Neuronal stem cell (in vitro differentiated cells): ENCODE measurements at regions not wholly inside any gene's neighbourhood (a gene's known extent, or its start where the extent isn't known, plus 50 kb on each side); places are given as distances from the start of the nearest gene placed in this dataset.

Experiments used
- DNase-seq: peaks from one replicate; pipeline ENCODE4 v3.0.0-alpha.2; 2013; ENCODE audit warnings: low spot score
- H2AFZ ChIP-seq: one replicate; pipeline ENCODE4 v1.6.1; 2013; ENCODE audit warnings: mild to moderate bottlenecking, low read length, inconsistent platforms
- H2AK5ac ChIP-seq: 2 replicates; pipeline ENCODE4 v1.6.1; 2013; ENCODE audit warnings: low read depth, mild to moderate bottlenecking, inconsistent platforms, low read length, moderate library complexity, mixed read lengths
- H2BK120ac ChIP-seq: 2 replicates; pipeline ENCODE4 v1.6.1; 2013; ENCODE audit warnings: low read depth, mild to moderate bottlenecking, inconsistent platforms, low read length, moderate library complexity, mixed read lengths
- H2BK12ac ChIP-seq: one replicate; pipeline ENCODE4 v1.6.1; 2013; ENCODE audit warnings: low read length, inconsistent platforms
- H2BK15ac ChIP-seq: 2 replicates; pipeline ENCODE4 v1.6.1; 2013; ENCODE audit warnings: mild to moderate bottlenecking, low read length, inconsistent platforms, mixed read lengths
- H2BK5ac ChIP-seq: one replicate; pipeline ENCODE4 v1.6.1; 2013; ENCODE audit warnings: inconsistent platforms, mild to moderate bottlenecking, low read length, moderate library complexity
- H3K14ac ChIP-seq: one replicate; pipeline ENCODE4 v1.6.1; 2013; ENCODE audit warnings: low read length, inconsistent platforms
- H3K18ac ChIP-seq: 2 replicates; pipeline ENCODE4 v1.6.1; 2013; ENCODE audit warnings: low read length, inconsistent platforms
- H3K23ac ChIP-seq: 2 replicates; pipeline ENCODE4 v1.6.1; 2013; ENCODE audit warnings: low read depth, mild to moderate bottlenecking, mixed read lengths, low read length, inconsistent platforms; ENCODE audit not compliant: poor library complexity
- H3K27ac ChIP-seq: replicated peaks from 3 replicates; pipeline ENCODE4 v1.5.1; 2013; ENCODE audit warnings: low read length, inconsistent platforms
- H3K27me3 ChIP-seq, 3 experiments: 2 replicates each; pipeline ENCODE4 v1.6.1; 2013; ENCODE audit warnings: low read length in 3 of 3, mild to moderate bottlenecking in 2 of 3, inconsistent platforms in 1 of 3, low read depth in 1 of 3, mixed read lengths in 1 of 3, moderate library complexity in 1 of 3; ENCODE audit not compliant: control insufficient read depth in 3 of 3, insufficient read depth in 3 of 3
- H3K36me3 ChIP-seq, 2 donors: replicated peaks in 1 of 2; 2 replicates each; pipeline ENCODE4 v1.6.1; 2013; ENCODE audit warnings: low read length in 2 of 2; ENCODE audit not compliant: control insufficient read depth in 2 of 2, insufficient read depth in 2 of 2
- H3K4ac ChIP-seq: 2 replicates; pipeline ENCODE4 v1.6.1; 2013; ENCODE audit warnings: inconsistent platforms, mild to moderate bottlenecking, low read length, moderate library complexity
- H3K4me1 ChIP-seq, 2 donors: 1 replicate in 1 of 2; 2 replicates in 1 of 2; pipeline ENCODE4 v1.6.1; 2013; ENCODE audit warnings: low read length in 2 of 2, low read depth in 1 of 2; ENCODE audit not compliant: control insufficient read depth in 2 of 2, insufficient read depth in 1 of 2
- H3K4me2 ChIP-seq: one replicate; pipeline ENCODE4 v1.6.1; 2013; ENCODE audit warnings: mild to moderate bottlenecking, low read length, inconsistent platforms; ENCODE audit not compliant: insufficient read depth, poor library complexity, severe bottlenecking
- H3K4me3 ChIP-seq, 2 donors: 2 replicates each; pipeline ENCODE4 v1.5.1; 2013; ENCODE audit warnings: low read length in 2 of 2, mild to moderate bottlenecking in 2 of 2, inconsistent platforms in 1 of 2, moderate library complexity in 1 of 2
- H3K79me1 ChIP-seq: one replicate; pipeline ENCODE4 v1.6.1; 2013; ENCODE audit warnings: low read depth, mild to moderate bottlenecking, inconsistent platforms, low read length, moderate library complexity
- H3K9ac ChIP-seq: one replicate; pipeline ENCODE4 v1.6.1; 2013; ENCODE audit warnings: mild to moderate bottlenecking, low read depth, low read length, inconsistent platforms; ENCODE audit not compliant: poor library complexity
- H3K9me3 ChIP-seq, 2 donors: replicated peaks in 1 of 2; 2 replicates each; pipeline versions ENCODE3 to v1.6.1; 2013; ENCODE audit warnings: low read length in 2 of 2, mild to moderate bottlenecking in 2 of 2, inconsistent platforms in 1 of 2, low read depth in 1 of 2, mixed read lengths in 1 of 2, moderate library complexity in 1 of 2; ENCODE audit not compliant: control insufficient read depth in 2 of 2, insufficient read depth in 1 of 2
- H4K8ac ChIP-seq: one replicate; pipeline ENCODE4 v1.6.1; 2013; ENCODE audit warnings: low read depth, mild to moderate bottlenecking, inconsistent platforms, low read length, moderate library complexity
- H4K91ac ChIP-seq: one replicate; pipeline ENCODE4 v1.6.1; 2013; ENCODE audit warnings: low read length, low read depth, mild to moderate bottlenecking, inconsistent platforms; ENCODE audit not compliant: poor library complexity
- WGBS, 2 donors: extraction: QIAGEN DNeasy Blood & Tissue Kit; methylation state at CpG; one replicate each; pipeline ENCODE4 v1.1.7; 2013; ENCODE audit warnings: missing lambda C conversion rate in 2 of 2, mixed read lengths in 1 of 2; ENCODE audit not compliant: insufficient read length in 2 of 2, insufficient replicate concordance in 1 of 2; ENCODE audit errors: extremely low coverage in 2 of 2; 5-methylcytosine and 5-hydroxymethylcytosine counted together

- Histone ChIP-seq H3K9ac (no peak overlapping the region), H3K14ac (no peak overlapping the region), H3K9me3 (no peaks in the 10 kb centered on the region), H2BK120ac (no peak overlapping the region), H3K4me2 (no peak overlapping the region), H2BK5ac (no peak overlapping the region), H2BK15ac (no peak overlapping the region), H3K4me3 (no peak overlapping the region), H3K23ac (no peak overlapping the region), H3K27ac (no peak overlapping the region), H3K79me1 (no peaks in the 10 kb centered on the region), H4K91ac (no peak overlapping the region), H2AFZ (no peak overlapping the region), H3K27me3 (no peaks in the 10 kb centered on the region), H2BK12ac (no peak overlapping the region), H3K36me3 (no peaks in the 10 kb centered on the region), H2AK5ac (no peak overlapping the region), H3K4ac (no peak overlapping the region), H3K18ac (no peak overlapping the region), H3K4me1 (no peaks in the 10 kb centered on the region), H4K8ac (no peak overlapping the region)
- DNase-seq: no peak
- no CpG with 5 or more reads among the region's 2 CpGs for WGBS, 2 donors
Measured at GRCh38 chr11:38510041-38510440, 1912.0 kb upstream of the RAG2 start.

GRCh38 chr11:38503876-38504275 is 1905.8 kb upstream of the RAG2 start:
- DNase-seq: no peak
- H2BK12ac ChIP-seq: no peak overlapping the region
- no peaks in the 10 kb centered on the region for H3K79me1 ChIP-seq
- H2BK15ac ChIP-seq: no peak overlapping the region
- H2AK5ac ChIP-seq: no peak overlapping the region
- no peak overlapping the region for H3K18ac ChIP-seq
- no peaks in the 10 kb centered on the region for H3K9me3 ChIP-seq
- no peaks in the 10 kb centered on the region for H3K4me1 ChIP-seq
- no peak overlapping the region for H3K23ac ChIP-seq
- H2BK5ac ChIP-seq: no peak overlapping the region
- no peak overlapping the region for H4K8ac ChIP-seq
- no peak overlapping the region for H2BK120ac ChIP-seq
- no peak overlapping the region for H3K14ac ChIP-seq
- H2AFZ ChIP-seq: no peak overlapping the region
- no peaks in the 10 kb centered on the region for H3K36me3 ChIP-seq
- no peaks in the 10 kb centered on the region for H3K27me3 ChIP-seq
- no peak overlapping the region for H3K4me2 ChIP-seq
- H3K4ac ChIP-seq: no peak overlapping the region
- H3K27ac ChIP-seq: no peak overlapping the region
- H3K4me3 ChIP-seq: no peak overlapping the region
- no peak overlapping the region for H3K9ac ChIP-seq
- no peak overlapping the region for H4K91ac ChIP-seq
- no CpG with 5 or more reads among the region's 14 CpGs for WGBS, 2 donors

- no peak overlapping the region for H3K9ac ChIP-seq
- H2BK120ac ChIP-seq: no peak overlapping the region
- no peak overlapping the region for H2AFZ ChIP-seq
- H3K18ac ChIP-seq: no peak overlapping the region
- no peak overlapping the region for H3K4me2 ChIP-seq
- no peak overlapping the region for H2AK5ac ChIP-seq
- H2BK5ac ChIP-seq: no peak overlapping the region
- H2BK12ac ChIP-seq: no peak overlapping the region
- H3K79me1 ChIP-seq: no peaks in the 10 kb centered on the region
- no peak overlapping the region for H3K14ac ChIP-seq
- H4K8ac ChIP-seq: no peak overlapping the region
- H3K9me3 ChIP-seq: no peaks in the 10 kb centered on the region
- no peaks in the 10 kb centered on the region for H3K4me1 ChIP-seq
- H3K4me3 ChIP-seq: no peak overlapping the region
- no peaks in the 10 kb centered on the region for H3K36me3 ChIP-seq
- H3K4ac ChIP-seq: no peak overlapping the region
- no peak for DNase-seq
- WGBS, 2 donors: no CpG with 5 or more reads among the region's 6 CpGs
- no peak overlapping the region for H4K91ac ChIP-seq
- H3K27me3 ChIP-seq: no peaks in the 10 kb centered on the region
- no peak overlapping the region for H2BK15ac ChIP-seq
- no peak overlapping the region for H3K27ac ChIP-seq
- H3K23ac ChIP-seq: no peak overlapping the region
Measured at GRCh38 chr11:38498721-38499120, 1900.7 kb upstream of the RAG2 start.

- no peak overlapping the region for H4K8ac ChIP-seq
- no peak overlapping the region for H3K23ac ChIP-seq
- no CpG with 5 or more reads among the region's 2 CpGs for WGBS, 2 donors
- H3K4me1 ChIP-seq: no peaks in the 10 kb centered on the region
- no peak overlapping the region for H2BK120ac ChIP-seq
- no peak overlapping the region for H2AFZ ChIP-seq
- H3K36me3 ChIP-seq: no peaks in the 10 kb centered on the region
- no peak overlapping the region for H3K4me2 ChIP-seq
- no peak overlapping the region for H4K91ac ChIP-seq
- no peak overlapping the region for H3K9ac ChIP-seq
- DNase-seq: no peak
- no peaks in the 10 kb centered on the region for H3K27me3 ChIP-seq
- H2BK5ac ChIP-seq: no peak overlapping the region
- no peak overlapping the region for H2BK12ac ChIP-seq
- H3K4me3 ChIP-seq: no peak overlapping the region
- H3K79me1 ChIP-seq: no peaks in the 10 kb centered on the region
- no peak overlapping the region for H3K4ac ChIP-seq
- H2AK5ac ChIP-seq: no peak overlapping the region
- H3K18ac ChIP-seq: no peak overlapping the region
- H2BK15ac ChIP-seq: no peak overlapping the region
- H3K14ac ChIP-seq: no peak overlapping the region
- H3K27ac ChIP-seq: no peak overlapping the region
- H3K9me3 ChIP-seq: no peaks in the 10 kb centered on the region
Measured at GRCh38 chr11:38491986-38492385, 1894.0 kb upstream of the RAG2 start.
